GM19099 (cell line): ENCODE measurements at regions not wholly inside any gene's neighbourhood (a gene's known extent, or its start where the extent isn't known, plus 50 kb on each side); places are given as distances from the start of the nearest gene placed in this dataset.

ENCODE experiments used
- POLR2A ChIP-seq: IDR thresholded peaks from 3 replicates; pipeline ENCODE4 v1.6.1; 2011; ENCODE audit warnings: low read depth; ENCODE audit not compliant: insufficient read length; ENCODE audit errors: extremely low read depth

- TF ChIP-seq POLR2A = no peak
Observed at GRCh38 chr14:84125676-84126075, 1404.3 kb upstream of the FLRT2 start.

DNA sequence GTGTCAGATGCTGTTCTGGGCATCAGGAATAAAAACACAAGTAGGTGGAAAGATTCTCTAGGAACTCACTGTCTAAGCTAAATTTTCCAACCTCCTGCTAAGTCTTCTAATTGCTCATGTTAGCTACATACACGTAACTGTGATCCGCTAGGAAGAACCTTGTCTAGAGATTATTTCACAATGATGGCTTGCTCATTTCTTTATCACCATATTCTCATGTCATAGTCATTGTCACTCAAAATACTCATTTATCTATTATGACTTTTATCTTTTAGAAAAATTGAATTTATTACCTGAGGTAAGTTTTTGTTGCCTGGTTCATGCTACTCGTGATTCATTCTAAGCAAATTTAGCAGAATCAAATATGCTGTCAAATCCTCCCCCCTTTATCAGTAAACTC lies 1402.4 kb upstream of the FLRT2 start:
- TF ChIP-seq POLR2A = no peak

- TF ChIP-seq POLR2A = no peak
Observed at GRCh38 chr14:84128050-84128449, 1401.9 kb upstream of the FLRT2 start.

GRCh38 chr14:84129007-84129406 lies 1400.9 kb upstream of the FLRT2 start:
- no peak for TF ChIP-seq POLR2A

DNA sequence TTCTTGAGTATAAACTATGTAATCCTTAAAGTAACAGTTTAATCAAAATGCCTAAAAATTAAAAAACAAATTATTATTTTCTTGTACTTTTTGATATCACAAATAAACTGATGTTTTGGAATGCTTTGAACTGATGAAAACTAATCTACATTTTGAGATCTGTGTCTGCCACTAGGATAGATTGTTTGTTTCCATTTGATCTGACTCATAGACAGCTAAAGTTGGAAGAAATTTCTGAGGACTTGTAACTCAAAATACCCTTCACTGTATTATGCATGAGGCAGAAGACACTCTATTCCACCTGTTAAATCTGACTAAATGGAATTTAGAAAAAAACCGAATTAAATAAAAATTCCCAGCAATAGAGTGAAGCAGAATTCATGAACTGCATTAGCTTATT lies 1400.0 kb upstream of the FLRT2 start:
- no peak for TF ChIP-seq POLR2A

DNA sequence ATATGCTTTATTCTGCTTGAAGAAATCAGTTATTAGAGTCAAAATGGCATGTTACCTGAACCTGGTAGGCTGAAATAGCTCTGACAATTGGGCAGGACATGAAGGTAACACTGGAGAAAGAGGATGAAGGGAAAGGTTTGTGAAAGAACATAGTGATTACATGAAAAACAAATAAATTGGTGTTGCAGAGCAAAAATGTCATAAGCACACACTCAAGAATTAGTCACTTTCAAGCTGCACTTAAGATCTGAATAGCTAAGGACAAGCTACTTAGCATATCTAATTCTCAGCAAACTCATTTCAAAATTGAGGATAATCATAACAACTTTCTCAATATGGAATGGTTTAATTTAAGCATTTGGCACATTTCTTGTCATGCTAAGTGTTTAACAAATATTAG lies 1398.0 kb upstream of the FLRT2 start:
- TF ChIP-seq POLR2A = no peak

- TF ChIP-seq POLR2A = no peak
Observed at GRCh38 chr14:84144166-84144565, 1385.8 kb upstream of the FLRT2 start.

DNA sequence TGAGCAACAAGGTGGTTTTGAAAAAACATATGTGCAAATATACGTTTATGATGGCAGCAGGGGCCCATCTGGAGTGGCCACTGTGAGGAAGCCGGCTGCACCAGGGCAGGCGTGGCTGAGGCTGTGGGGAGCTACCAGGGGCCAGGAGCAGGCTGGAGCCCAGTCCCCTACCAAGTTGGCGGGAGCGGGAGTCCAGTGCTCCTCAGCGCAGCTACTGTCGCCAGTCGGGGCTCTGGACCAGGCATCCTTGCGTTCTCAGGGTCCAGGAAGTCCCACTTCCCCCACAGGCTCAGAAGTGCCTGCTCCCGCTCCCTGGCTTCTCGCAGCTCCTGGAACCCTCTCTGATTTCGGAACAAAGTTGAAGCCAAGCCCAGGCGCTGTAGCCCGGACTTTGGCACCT lies 1377.5 kb upstream of the FLRT2 start:
- TF ChIP-seq POLR2A = no peak

DNA sequence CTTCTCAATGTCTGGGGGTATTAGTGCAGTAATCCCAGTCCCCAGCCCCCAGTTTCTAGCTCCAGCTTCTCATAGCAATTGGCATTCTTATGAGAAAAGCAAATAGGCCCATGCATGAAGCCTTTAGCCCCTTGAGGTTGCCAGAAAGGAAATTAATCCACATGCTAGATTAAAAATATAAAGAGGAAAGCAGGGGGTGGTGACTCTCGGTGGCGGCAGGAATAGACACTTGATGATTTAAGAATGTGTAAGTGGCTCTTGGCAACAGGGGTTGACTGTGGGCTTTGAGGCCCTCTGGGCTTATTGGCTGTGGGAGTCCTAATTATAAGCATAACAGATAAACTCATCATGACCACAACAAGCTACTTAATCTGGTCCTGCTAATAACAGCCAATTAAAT lies 1367.3 kb upstream of the FLRT2 start:
- no peak for TF ChIP-seq POLR2A

DNA sequence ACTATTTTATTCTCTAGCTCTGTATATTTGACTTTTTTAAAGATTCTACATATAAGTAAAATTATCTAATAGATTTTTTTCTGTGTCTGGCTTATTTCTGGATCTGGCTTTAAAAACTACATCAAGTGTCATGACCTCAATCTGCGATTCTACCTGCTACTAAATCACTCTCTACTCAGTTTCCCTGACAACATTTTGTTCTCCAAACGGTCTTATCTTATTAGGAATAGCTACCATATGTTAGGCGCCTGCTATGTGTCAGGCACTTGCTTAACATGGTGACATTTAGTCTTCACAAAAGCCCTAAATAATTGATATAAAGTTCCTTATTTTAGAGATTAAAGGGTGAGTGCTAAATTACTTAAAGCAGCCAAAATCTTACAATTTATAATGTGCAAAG lies 1362.9 kb upstream of the FLRT2 start:
- no peak for TF ChIP-seq POLR2A

DNA sequence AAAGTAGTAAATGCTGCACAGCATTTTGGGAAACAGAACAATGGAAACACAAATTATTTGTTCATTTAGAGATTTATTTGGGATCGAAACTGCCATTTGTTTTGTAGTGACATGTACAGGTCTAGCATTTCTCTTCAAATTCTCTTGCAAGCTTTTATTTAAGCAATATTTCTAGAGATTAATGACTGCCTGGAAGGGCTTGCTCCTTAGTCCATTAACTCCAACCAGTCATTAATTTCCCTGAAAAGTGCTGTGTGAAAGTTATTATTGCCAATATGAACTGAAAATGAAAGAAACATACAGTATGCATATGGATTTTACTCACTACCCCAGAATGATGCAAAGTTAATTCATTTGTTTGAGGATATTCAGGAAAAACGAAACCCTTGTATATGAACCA lies 1349.6 kb upstream of the FLRT2 start:
- TF ChIP-seq POLR2A = no peak

DNA sequence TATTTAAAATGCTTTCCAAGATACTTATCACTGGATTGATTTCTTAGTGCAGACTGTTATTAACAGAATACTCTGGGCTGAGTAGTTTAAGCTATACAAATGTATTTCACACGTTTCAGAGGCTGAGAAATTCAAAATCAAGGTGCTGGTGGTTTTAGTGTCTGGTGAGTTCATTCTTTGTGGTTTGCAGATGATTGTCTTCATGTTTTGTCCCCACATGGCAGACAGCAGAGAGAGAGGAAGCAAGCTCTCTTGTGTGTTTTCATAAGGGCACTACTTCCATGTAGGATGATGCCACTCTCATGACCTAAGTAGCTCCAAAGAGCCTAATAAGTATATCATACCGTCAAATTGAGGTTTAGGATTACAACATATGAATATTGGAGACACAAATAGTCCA lies 1348.9 kb upstream of the FLRT2 start:
- TF ChIP-seq POLR2A = no peak

DNA sequence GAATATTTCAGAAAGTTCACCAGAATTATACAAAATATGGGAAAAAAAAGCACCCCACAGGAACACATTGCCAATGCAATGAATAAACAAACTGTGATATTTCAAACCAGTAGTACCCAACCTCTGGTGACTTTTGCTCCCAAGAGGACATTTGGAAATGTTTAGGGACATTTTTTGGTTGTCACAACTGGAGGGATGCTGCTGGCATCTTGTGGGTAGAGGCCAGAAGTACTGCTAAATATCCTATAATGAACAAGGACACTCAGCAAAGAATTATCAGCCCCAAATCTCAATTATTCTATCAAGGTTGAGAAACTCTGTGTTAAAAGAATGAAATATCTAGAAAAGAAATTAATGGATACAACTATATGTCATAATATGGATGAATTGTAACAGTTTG lies 1334.4 kb upstream of the FLRT2 start:
- no peak for TF ChIP-seq POLR2A

DNA sequence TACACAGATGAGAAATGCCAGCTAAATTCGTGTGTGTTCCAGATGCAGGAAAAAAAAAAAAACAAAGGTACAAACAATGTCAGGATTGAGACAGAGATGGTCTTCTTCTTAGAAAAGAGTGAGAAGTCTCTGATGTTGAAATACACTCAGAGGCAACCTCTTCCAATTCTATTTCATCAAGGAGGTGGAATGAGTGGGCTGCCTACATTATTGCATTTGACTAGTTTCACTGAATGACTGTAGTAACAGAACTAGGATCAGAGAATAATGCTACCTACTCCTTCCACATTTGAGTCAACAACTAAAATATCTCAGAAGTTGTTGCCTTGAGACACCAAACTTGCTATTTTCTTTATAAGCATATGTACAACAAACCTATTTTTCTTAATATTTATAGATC lies 1332.2 kb upstream of the FLRT2 start:
- no peak for TF ChIP-seq POLR2A

- no peak for TF ChIP-seq POLR2A
Observed at GRCh38 chr14:84202486-84202885, 1327.5 kb upstream of the FLRT2 start.

DNA sequence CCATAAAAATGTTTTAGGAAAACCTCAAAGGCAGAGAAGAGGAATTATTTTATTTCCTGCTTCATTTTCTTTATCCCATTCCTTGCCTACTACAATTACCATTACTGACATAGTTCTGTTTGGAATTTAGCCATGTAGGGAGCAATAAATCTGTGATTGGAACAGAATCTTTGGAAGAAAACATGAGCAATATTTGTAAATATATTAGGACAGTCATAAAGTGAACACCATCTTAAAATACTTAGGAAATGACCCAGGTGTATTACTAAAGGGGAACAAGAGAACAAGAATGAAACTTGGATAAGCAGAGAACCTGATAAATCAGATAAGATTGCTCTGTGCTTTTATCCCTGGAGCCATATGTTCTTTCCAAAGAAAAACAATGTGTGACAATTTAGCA lies 1326.0 kb upstream of the FLRT2 start:
- TF ChIP-seq POLR2A = no peak

DNA sequence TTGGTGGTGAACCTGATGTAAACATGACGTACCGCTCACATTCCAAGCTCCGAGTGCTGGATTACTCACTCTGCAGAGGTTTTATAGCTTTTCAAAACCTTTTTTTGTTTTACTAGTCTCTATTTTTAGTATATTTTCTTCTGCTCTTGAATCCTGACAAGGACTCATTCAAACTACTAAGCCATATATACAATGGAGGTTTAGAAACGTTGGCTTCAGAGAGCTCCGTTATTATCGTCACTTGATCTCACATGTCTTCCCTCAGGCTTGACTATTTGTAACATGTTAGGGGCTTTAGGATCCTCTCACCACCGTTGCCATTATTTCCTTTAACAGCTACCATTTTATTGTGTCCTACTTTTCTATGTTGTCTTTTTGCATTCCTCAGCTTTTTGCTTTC lies 1321.5 kb upstream of the FLRT2 start:
- TF ChIP-seq POLR2A = no peak

- no peak for TF ChIP-seq POLR2A
Observed at GRCh38 chr14:84209031-84209430, 1320.9 kb upstream of the FLRT2 start.
